GM12873 (cell line): ENCODE measurements at regions not wholly inside any gene's neighbourhood (a gene's known extent, or its start where the extent isn't known, plus 50 kb on each side); places are given as distances from the start of the nearest gene placed in this dataset.

Source experiments
- TF ChIP-seq, protein P1 (sequence below): IDR thresholded peaks from 2 replicates; pipeline ENCODE4 v1.5.1; 2012; ENCODE audit warnings: low read depth, mild to moderate bottlenecking, moderate library complexity, low read length, control low read depth; ENCODE audit not compliant: insufficient read depth; ENCODE audit errors: missing control alignments

DNA sequence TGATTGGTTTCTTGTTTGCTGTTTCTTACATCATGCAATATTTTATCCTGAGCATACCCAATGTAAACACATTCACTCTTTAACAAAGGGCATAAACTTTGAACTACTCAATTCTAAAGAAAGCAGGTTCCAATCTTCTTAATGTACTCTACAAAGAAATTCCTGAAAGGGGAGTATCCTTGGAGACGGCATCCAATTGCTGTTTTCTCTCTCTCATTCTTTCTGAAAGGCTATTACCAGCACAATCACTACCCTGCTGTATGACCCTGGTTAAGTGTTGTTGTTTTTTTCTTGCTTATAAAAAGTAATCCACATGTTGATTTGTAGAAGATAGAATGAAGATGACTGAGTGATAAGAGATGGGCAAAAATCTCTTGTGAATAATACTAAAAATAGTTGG is 176.0 kb downstream of the ZNF365 start:
- TF ChIP-seq, protein P1, sequence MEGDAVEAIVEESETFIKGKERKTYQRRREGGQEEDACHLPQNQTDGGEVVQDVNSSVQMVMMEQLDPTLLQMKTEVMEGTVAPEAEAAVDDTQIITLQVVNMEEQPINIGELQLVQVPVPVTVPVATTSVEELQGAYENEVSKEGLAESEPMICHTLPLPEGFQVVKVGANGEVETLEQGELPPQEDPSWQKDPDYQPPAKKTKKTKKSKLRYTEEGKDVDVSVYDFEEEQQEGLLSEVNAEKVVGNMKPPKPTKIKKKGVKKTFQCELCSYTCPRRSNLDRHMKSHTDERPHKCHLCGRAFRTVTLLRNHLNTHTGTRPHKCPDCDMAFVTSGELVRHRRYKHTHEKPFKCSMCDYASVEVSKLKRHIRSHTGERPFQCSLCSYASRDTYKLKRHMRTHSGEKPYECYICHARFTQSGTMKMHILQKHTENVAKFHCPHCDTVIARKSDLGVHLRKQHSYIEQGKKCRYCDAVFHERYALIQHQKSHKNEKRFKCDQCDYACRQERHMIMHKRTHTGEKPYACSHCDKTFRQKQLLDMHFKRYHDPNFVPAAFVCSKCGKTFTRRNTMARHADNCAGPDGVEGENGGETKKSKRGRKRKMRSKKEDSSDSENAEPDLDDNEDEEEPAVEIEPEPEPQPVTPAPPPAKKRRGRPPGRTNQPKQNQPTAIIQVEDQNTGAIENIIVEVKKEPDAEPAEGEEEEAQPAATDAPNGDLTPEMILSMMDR = no peak

GRCh38 chr10:62554632-62555199 is 180.5 kb downstream of the ZNF365 start:
- TF ChIP-seq, protein P1 = peak; percentile 76

- TF ChIP-seq, protein P1 = no peak
Measured at GRCh38 chr10:62559481-62560200, 185.5 kb downstream of the ZNF365 start.

DNA sequence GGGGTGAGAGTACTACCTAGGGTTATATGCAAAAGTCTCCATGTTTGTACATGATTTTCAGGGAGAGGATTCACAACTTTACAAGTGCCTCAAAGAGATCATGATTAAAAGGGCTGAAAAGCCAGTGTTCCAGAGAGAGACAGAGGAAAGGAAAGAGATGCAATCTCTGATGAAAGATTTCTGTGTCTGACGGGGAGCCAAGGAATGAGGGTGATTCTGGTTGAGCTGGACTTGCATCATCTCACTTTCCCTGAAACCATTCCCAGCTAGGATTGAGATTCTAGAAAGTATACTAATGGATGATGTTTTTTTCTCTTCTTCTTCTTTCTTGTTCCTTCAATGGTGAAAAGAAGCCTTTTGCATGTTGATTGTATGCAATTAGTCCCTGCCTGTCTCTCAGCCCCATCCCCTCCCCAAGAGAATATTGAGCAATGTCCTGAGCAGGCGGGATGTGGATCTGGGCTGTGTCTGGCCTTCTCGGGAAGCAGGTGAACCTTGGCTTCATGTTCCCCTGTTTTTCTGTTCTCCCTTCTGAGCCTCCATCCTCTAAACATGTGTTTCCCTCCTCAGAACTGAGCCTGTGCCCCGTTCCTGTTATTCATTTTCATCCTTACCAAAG is 186.1 kb downstream of the ZNF365 start:
- TF ChIP-seq, protein P1 = no peak

DNA sequence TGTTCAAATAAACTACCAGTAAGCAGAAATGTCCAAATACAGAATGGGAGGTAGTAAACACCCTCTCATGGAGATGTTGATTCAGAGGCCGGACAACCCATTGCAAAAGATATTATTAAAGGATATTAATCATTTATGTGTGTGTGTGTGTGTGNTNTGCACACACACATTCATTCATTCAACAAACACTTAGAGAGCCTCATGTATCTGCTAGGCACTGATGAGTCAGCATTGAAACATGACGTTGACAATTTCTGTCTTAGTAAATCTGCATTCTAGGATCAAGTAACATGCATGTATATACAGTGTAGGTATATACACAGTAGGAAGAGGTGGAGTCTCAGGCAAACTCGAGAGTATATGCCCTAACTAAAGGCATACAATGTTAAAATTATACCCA is 187.0 kb downstream of the ZNF365 start:
- TF ChIP-seq, protein P1 = no peak

DNA sequence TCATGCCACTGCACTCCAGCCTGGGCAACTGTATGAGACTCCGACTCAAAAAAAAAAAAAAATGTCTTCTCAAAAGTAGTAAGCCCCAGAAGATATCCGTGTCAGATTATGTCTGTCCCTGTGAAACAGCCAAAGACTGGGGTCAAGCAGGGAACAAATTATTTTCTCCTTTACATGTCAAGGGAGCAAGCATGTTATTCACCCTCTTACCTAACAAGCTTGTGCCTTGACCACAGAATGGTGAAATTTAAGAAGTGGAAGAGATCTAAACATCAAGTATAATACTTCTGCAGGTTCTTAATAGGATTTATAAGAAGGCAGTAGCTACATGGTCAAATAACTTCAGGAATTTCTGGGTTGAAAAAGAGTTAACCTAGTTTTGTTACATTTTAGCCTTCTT is 187.9 kb downstream of the ZNF365 start:
- TF ChIP-seq, protein P1 = no peak

DNA sequence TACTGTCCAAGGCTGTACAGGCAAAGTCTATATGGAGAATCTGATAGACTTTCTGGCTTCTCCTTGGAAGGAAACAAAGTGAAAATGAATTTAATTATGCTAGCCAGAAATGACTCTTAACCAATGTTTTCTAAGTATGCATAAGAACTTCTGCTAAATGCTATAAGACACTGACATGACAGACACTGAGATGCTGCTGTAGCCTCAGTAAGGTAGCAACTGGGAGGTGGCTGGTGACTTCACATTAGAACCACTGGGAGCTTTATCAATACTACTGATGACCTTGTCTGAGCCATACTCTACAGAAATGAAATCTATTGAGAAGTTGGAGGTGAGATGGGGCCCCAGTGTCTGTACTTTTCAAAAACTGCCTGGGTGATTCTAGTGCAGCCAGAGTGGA is 188.6 kb downstream of the ZNF365 start:
- TF ChIP-seq, protein P1 = no peak
